ENCODE measurements at regions not wholly inside any gene's neighbourhood (a gene's known extent, or its start where the extent isn't known, plus 50 kb on each side); places are given as distances from the start of the nearest gene placed in this dataset.

DNA sequence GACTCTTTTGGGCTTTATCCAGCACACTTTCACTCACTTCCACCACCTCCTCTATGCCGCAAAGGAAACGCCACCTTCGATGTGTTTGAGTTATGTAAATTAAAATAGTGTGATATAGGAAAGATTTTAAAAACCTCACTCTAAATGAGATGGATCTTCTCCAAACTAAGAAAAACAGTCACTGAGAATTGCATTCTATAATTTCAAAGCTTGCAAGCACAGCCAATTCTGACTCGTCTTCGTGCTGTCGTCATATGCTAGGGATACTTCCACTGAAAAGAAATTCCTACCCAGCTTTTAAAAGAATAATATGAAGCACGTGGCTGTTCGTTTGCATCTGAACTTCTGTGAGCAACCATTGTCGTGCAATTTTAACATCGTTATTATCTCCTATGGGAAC is 162.5 kb downstream of the SH3BP4 start:
- DNase-seq (no peak), ATAC-seq (no peak)
- H3K9me3 ChIP-seq: no peaks in the 10 kb centered on the region
- no peaks in the 10 kb centered on the region for H3K36me3 ChIP-seq
- H3K27me3 ChIP-seq (ENCODE audit: low read depth): peaks cover 7% of the 10 kb centered on the region
- intact Hi-C loops (cut with DNase I): no loop called here
- H3K4me1 ChIP-seq: no peaks in the 10 kb centered on the region
- H3K27ac ChIP-seq: no peak overlapping the region
- H3K4me3 ChIP-seq: no peak overlapping the region
- TF ChIP-seq, protein P1, sequence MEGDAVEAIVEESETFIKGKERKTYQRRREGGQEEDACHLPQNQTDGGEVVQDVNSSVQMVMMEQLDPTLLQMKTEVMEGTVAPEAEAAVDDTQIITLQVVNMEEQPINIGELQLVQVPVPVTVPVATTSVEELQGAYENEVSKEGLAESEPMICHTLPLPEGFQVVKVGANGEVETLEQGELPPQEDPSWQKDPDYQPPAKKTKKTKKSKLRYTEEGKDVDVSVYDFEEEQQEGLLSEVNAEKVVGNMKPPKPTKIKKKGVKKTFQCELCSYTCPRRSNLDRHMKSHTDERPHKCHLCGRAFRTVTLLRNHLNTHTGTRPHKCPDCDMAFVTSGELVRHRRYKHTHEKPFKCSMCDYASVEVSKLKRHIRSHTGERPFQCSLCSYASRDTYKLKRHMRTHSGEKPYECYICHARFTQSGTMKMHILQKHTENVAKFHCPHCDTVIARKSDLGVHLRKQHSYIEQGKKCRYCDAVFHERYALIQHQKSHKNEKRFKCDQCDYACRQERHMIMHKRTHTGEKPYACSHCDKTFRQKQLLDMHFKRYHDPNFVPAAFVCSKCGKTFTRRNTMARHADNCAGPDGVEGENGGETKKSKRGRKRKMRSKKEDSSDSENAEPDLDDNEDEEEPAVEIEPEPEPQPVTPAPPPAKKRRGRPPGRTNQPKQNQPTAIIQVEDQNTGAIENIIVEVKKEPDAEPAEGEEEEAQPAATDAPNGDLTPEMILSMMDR (IDR thresholded peaks at IDR 0.05): no peak

DNA sequence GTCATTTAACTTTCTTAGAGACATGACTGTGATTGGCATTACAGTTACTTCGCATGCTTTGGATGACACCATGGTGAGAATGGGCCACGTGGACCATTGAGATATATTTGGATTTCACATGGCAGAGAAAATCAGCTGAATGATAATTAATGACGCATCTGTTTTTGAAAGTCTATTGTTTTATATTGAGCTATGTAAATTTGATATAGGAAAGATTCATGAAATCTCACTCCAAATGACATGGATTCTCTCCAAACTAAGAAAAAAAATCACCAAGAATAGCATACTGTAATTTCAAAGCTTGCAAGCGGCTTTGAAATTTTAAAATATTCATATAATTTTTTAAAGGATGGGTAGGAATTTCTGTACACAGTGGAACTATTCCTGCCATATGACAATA is 163.7 kb downstream of the SH3BP4 start:
- no peak for DNase-seq
- H3K36me3 ChIP-seq: no peaks in the 10 kb centered on the region
- H3K27ac ChIP-seq: no peak overlapping the region
- intact Hi-C loops (cut with DNase I): loop anchor here (5.0 kb wide), 1 partner anchor 568 kb away; no protein-coding TSS in a partner anchor
- TF ChIP-seq, protein P1 (IDR thresholded peaks at IDR 0.05): no peak
- no peaks in the 10 kb centered on the region for H3K9me3 ChIP-seq
- H3K27me3 ChIP-seq (ENCODE audit: low read depth): peaks cover 7% of the 10 kb centered on the region
- no peaks in the 10 kb centered on the region for H3K4me1 ChIP-seq
- no peak for ATAC-seq
- H3K4me3 ChIP-seq: no peak overlapping the region

DNA sequence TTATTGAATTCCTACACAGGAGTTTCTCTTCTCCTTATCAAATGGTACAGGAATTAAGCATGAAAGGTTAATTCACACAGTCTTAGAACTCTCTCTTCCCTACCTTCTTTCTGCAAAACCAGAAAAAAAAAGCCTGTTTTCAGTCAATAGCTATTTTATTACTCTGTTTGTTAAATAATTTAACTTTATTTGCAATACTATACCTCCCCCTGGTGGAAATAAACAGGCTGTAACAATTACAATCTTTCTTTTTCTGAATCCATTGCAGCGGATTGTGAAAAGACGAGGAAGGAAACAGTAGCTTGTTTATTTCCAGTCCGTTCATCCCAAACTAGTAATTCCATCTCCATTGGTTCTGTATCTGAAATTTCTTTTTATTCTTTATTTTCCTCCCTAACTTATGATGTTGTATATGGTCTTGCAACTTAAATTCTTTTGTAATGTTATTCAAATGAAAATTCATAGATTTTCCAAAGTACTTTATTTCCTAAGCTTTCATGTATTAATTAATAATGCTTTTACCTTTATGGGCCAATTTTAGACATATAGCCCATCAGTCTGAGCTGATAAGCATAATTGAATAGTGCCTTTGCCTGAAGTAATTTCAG is 165.2 kb downstream of the SH3BP4 start:
- H3K27ac ChIP-seq: no peak overlapping the region
- ATAC-seq: peak in 1 of 2 donors; percentile 19
- intact Hi-C loops (cut with DNase I): loop anchor here (5.0 kb wide), 1 partner anchor 570 kb away; no protein-coding TSS in a partner anchor

DNA sequence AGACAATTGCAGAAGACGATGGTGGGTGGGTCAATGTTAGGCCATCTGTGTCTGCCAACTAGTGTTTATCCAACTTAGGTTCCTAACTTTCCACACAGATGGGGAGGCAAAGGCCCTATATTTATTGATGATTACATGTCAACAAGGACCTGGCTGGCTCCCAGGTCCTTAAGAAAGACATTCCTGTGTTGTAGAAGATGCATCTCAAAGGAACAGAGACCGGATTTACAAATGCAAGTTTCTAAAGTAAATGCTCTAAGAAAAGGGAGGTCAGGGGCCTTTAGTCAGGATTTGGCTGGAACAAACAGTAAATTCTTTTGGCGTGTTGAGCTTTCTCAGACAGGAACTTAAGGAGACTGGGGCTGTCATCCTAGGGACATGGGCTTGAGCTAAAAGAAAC is 175.0 kb downstream of the SH3BP4 start:
- no peaks in the 10 kb centered on the region for H3K36me3 ChIP-seq
- no peak overlapping the region for H3K4me3 ChIP-seq
- H3K4me1 ChIP-seq: no peaks in the 10 kb centered on the region
- no peak for DNase-seq
- TF ChIP-seq, protein P1 (IDR thresholded peaks at IDR 0.05): no peak
- no peak for ATAC-seq
- H3K9me3 ChIP-seq: no peaks in the 10 kb centered on the region
- H3K27ac ChIP-seq: no peak overlapping the region
- H3K27me3 ChIP-seq (ENCODE audit: low read depth): no peaks in the 10 kb centered on the region
- intact Hi-C loops (cut with DNase I): no loop called here

More for the DNA sequence above, 165.2 kb downstream of the SH3BP4 start:
- TF ChIP-seq, protein P1 (IDR thresholded peaks at IDR 0.05): peak; percentile 71
- Histone ChIP-seq H3K4me1 (no peaks in the 10 kb centered on the region), H3K27me3 (ENCODE audit: low read depth) (peaks cover 7% of the 10 kb centered on the region), H3K4me3 (no peak overlapping the region), H3K9me3 (no peaks in the 10 kb centered on the region), H3K36me3 (no peaks in the 10 kb centered on the region)
- DNase-seq: no peak

DNA sequence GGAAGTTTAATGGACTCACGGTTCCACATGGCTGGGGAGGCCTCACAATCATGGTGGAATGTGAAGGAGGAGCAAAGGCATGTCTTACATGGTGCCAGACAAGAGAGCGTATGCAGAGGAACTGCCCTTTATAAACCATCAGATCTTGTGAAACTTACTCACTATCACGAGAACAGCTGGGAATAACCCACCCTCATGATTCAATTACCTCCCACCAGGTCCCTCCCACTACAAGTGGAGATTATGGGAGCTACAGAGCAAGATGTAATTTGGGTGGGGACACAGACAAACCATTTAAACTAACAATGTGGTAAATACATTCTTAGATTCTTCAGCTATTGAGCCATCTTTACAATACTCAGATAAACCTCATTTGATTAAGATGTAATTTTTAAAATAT is 176.1 kb downstream of the SH3BP4 start:
- DNase-seq (no peak), ATAC-seq (no peak)
- Histone ChIP-seq H3K36me3 (no peaks in the 10 kb centered on the region), H3K4me3 (no peak overlapping the region), H3K27me3 (ENCODE audit: low read depth) (no peaks in the 10 kb centered on the region), H3K9me3 (no peaks in the 10 kb centered on the region), H3K4me1 (no peaks in the 10 kb centered on the region), H3K27ac (no peak overlapping the region)
- TF ChIP-seq, protein P1 (IDR thresholded peaks at IDR 0.05): no peak
- intact Hi-C loops (cut with DNase I): no loop called here
